22Rv1 (cell line): ENCODE measurements at regions not wholly inside any gene's neighbourhood (a gene's known extent, or its start where the extent isn't known, plus 50 kb on each side); places are given as distances from the start of the nearest gene placed in this dataset.

Experiments
- ZFX ChIP-seq: fragments of 450-650 bp; IDR thresholded peaks from 2 replicates; pipeline ENCODE4 v1.6.1; 2017; ENCODE audit warnings: antibody characterized with exemption, borderline replicate concordance
- TF ChIP-seq, protein P1 (sequence below): fragments of 450-650 bp; IDR thresholded peaks from 2 replicates; pipeline ENCODE4 v1.5.1; 2017; ENCODE audit warnings: mild to moderate bottlenecking

DNA sequence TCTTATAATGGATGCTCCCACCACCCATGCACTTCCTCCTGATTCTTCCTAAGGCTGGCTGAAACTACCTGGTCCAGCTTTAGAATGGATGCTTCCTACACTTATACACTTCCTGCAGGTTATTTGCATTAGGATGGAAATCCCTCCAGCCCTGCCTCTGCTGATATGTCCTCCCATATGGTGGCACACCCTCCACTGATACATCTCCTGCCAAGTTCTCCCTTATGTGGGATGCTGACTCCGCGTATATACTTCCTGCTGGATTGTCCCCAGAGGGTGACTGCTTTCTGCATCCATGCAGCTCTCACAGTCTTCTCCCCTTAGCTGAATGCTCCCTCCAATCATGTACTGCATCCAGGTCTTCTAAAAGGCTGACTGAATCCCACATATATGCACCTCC lies 254.6 kb upstream of the FAM47C start:
- TF ChIP-seq, protein P1, sequence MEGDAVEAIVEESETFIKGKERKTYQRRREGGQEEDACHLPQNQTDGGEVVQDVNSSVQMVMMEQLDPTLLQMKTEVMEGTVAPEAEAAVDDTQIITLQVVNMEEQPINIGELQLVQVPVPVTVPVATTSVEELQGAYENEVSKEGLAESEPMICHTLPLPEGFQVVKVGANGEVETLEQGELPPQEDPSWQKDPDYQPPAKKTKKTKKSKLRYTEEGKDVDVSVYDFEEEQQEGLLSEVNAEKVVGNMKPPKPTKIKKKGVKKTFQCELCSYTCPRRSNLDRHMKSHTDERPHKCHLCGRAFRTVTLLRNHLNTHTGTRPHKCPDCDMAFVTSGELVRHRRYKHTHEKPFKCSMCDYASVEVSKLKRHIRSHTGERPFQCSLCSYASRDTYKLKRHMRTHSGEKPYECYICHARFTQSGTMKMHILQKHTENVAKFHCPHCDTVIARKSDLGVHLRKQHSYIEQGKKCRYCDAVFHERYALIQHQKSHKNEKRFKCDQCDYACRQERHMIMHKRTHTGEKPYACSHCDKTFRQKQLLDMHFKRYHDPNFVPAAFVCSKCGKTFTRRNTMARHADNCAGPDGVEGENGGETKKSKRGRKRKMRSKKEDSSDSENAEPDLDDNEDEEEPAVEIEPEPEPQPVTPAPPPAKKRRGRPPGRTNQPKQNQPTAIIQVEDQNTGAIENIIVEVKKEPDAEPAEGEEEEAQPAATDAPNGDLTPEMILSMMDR, result no peak
- no peak for TF ChIP-seq ZFX
